IPS-18a (cell line): ENCODE measurements at regions not wholly inside any gene's neighbourhood (a gene's known extent, or its start where the extent isn't known, plus 50 kb on each side); places are given as distances from the start of the nearest gene placed in this dataset.
"Not testable (repeated sequence)": the region's sequence is repeated elsewhere in the genome, so short reads cannot be mapped to it uniquely, and the experiment has no call there.

Experiments
- H3K27ac ChIP-seq: one replicate; pipeline ENCODE4 v1.5.1; 2013; ENCODE audit warnings: low read length
- H3K27me3 ChIP-seq: one replicate; pipeline ENCODE4 v1.6.1; 2013; ENCODE audit warnings: mild to moderate bottlenecking, low read length; ENCODE audit not compliant: control insufficient read depth, insufficient read depth
- H3K36me3 ChIP-seq: one replicate; pipeline ENCODE4 v1.6.1; 2013; ENCODE audit warnings: low read depth, low read length; ENCODE audit not compliant: control insufficient read depth
- H3K4me1 ChIP-seq: one replicate; pipeline ENCODE4 v1.6.1; 2013; ENCODE audit warnings: low read depth, low read length; ENCODE audit not compliant: control insufficient read depth
- H3K4me3 ChIP-seq: one replicate; pipeline ENCODE4 v1.5.1; 2013; ENCODE audit warnings: low read length
- H3K9ac ChIP-seq: one replicate; pipeline ENCODE4 v1.6.1; 2013; ENCODE audit warnings: mild to moderate bottlenecking, low read length, moderate library complexity
- H3K9me3 ChIP-seq: one replicate; pipeline ENCODE4 v1.6.1; 2013; ENCODE audit warnings: low read depth, low read length; ENCODE audit not compliant: control insufficient read depth

GRCh38 chr3:191740712-191741111 lies 279.7 kb downstream of the PYDC2 start:
- no peaks in the 10 kb centered on the region for H3K4me1 ChIP-seq
- no peaks in the 10 kb centered on the region for H3K27me3 ChIP-seq
- no peak overlapping the region for H3K27ac ChIP-seq

DNA sequence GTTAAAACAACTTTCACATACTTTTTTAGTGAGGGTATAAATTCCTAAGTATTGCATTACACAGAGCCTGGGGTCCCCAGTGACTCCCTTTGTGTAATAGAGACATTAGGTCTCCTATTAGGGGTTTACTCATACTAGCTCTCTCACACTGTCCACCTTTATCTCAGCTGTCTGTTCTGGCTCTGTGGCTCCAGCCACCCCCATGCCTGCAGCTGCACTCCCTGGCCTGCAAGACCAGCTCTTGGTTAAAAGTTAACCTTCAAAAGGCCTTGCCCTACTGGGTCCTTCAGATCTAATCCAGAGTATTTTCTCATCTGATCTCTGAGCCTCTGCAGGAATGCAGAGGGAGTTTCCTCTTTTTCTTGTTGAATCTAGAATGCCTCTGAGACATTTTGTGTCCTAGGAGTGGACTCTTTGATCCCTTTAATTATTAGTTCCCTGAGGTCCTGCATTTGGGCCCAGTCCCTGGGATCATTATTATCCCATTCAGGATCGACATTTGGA lies 280.9 kb downstream of the PYDC2 start:
- H3K27me3 ChIP-seq, H3K27ac ChIP-seq, H3K36me3 ChIP-seq, H3K4me3 ChIP-seq, H3K4me1 ChIP-seq, H3K9me3 ChIP-seq, H3K9ac ChIP-seq: not testable (repeated sequence)

More at GRCh38 chr3:191740712-191741111, 279.7 kb downstream of the PYDC2 start:
- Histone ChIP-seq H3K4me3 (no peak overlapping the region), H3K9ac (no peak overlapping the region), H3K36me3 (no peaks in the 10 kb centered on the region), H3K9me3 (no peaks in the 10 kb centered on the region)

DNA sequence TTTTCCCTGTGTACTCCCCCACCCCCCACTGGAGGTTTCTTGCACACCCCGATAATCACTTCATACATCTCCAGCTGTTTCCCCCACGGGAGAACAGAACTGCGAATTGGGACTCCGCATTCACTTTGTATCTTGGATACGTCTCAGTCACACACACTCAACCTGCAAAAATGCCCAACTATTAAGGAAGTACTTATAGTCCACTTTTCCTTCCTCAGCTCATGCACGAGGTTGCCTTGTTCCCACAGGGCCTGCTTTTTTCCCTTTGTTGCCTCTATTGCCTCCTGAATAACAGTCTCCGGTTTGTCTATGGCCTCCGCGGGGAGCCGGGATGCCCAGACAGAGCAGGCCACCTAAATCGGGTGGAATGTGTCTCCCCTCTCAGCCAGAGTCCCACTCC lies 282.3 kb downstream of the PYDC2 start:
- Histone ChIP-seq H3K9me3 (no peaks in the 10 kb centered on the region), H3K9ac (no peak overlapping the region), H3K27me3 (no peaks in the 10 kb centered on the region), H3K4me3 (no peak overlapping the region), H3K4me1 (no peaks in the 10 kb centered on the region), H3K36me3 (no peaks in the 10 kb centered on the region), H3K27ac (no peak overlapping the region)

- Histone ChIP-seq H3K9ac (no peak overlapping the region), H3K4me1 (no peaks in the 10 kb centered on the region), H3K9me3 (no peaks in the 10 kb centered on the region), H3K4me3 (no peak overlapping the region), H3K36me3 (no peaks in the 10 kb centered on the region), H3K27ac (no peak overlapping the region), H3K27me3 (no peaks in the 10 kb centered on the region)
Measured at GRCh38 chr3:191750618-191751017, 289.7 kb downstream of the PYDC2 start.

DNA sequence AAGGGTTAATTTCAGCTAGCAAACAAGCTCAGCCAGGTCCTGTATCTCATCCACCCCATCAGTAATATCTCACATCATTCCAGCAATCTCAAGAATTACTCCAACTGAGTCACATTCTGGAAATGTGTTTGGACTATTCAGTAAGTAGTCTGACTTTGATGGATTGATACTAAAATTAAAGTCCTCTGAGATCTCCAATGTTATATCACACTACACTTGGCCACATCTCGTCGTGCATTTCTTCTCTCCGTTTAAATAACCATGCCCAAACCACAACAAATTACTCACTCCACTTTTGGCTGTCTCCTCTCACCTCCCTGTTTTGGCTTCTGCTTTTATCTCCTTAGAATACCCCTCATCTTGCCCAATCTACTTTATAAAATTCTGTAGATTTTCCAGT lies 292.2 kb downstream of the PYDC2 start:
- H3K27ac ChIP-seq = no peak overlapping the region
- H3K9me3 ChIP-seq = no peaks in the 10 kb centered on the region
- H3K9ac ChIP-seq = no peak overlapping the region
- H3K36me3 ChIP-seq = no peaks in the 10 kb centered on the region
- H3K27me3 ChIP-seq = no peaks in the 10 kb centered on the region
- H3K4me3 ChIP-seq = no peak overlapping the region
- no peaks in the 10 kb centered on the region for H3K4me1 ChIP-seq

- no peaks in the 10 kb centered on the region for H3K36me3 ChIP-seq
- H3K27me3 ChIP-seq = no peaks in the 10 kb centered on the region
- no peaks in the 10 kb centered on the region for H3K9me3 ChIP-seq
- peaks cover 9% of the 10 kb centered on the region for H3K4me1 ChIP-seq
- no peak overlapping the region for H3K27ac ChIP-seq
- no peak overlapping the region for H3K4me3 ChIP-seq
- H3K9ac ChIP-seq = no peak overlapping the region
Measured at GRCh38 chr3:191761906-191762305, 300.9 kb downstream of the PYDC2 start.

DNA sequence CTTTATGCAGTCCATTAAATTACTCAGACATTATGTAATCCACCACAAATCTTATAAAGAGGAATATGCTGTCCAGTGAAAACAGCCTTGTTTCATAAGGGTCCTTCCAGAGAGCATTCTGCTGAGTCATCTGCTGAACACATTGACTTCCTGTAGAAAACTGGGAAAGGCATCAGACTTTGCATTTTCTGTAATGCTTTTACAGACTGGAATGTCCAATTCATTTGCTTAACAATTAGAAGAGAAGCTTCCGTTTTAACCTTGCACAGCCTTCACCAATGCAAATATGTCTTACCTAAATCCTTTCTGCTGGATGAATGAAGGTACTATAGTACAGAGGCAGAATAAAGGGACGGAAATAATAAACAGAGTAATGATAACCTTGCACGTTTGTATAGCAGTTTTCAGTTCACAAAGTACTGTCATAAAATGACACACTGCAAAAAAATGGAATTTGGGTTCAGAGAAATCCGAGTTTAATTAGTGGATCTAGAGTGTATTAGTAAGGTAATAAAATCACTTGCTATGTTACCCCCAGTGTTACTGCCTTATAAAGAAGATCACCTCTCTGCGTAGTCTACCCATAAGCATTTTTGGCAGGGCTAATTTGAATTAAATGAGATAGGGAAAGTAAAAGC lies 301.5 kb downstream of the PYDC2 start:
- Histone ChIP-seq H3K36me3 (no peaks in the 10 kb centered on the region), H3K27ac (no peak overlapping the region), H3K9me3 (no peaks in the 10 kb centered on the region), H3K9ac (no peak overlapping the region), H3K4me3 (no peak overlapping the region), H3K27me3 (no peaks in the 10 kb centered on the region), H3K4me1 (peaks cover 9% of the 10 kb centered on the region)

GRCh38 chr3:191768421-191768820 lies 307.5 kb downstream of the PYDC2 start:
- Histone ChIP-seq H3K27me3 (no peaks in the 10 kb centered on the region), H3K4me3 (no peak overlapping the region), H3K9me3 (no peaks in the 10 kb centered on the region), H3K27ac (no peak overlapping the region), H3K36me3 (no peaks in the 10 kb centered on the region), H3K9ac (no peak overlapping the region), H3K4me1 (no peaks in the 10 kb centered on the region)

- Histone ChIP-seq H3K9ac (no peak overlapping the region), H3K9me3 (no peaks in the 10 kb centered on the region), H3K4me3 (no peak overlapping the region), H3K27me3 (no peaks in the 10 kb centered on the region), H3K4me1 (no peaks in the 10 kb centered on the region), H3K36me3 (no peaks in the 10 kb centered on the region), H3K27ac (no peak overlapping the region)
Measured at GRCh38 chr3:191770541-191770940, 309.6 kb downstream of the PYDC2 start.

DNA sequence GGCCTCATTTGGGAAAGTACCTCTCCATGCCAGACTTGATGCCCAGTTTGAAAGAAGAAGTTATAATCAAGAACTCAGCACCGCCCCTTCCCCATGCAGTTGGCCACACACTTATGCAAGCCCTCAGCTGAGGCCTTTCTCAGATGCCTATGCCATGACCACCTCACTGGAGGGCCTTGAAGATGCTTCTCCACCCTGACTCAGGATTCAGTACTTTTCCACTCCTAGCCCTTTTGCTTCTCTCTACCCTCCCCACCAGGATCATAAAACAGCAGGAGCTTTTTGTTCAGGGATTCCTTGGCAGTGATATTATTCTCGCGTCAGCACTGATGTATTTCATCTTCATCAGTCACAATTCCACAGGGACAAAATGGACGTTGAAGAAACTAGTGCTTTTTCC lies 313.5 kb downstream of the PYDC2 start:
- no peaks in the 10 kb centered on the region for H3K9me3 ChIP-seq
- no peaks in the 10 kb centered on the region for H3K27me3 ChIP-seq
- H3K4me1 ChIP-seq = no peaks in the 10 kb centered on the region
- no peak overlapping the region for H3K4me3 ChIP-seq
- H3K27ac ChIP-seq = no peak overlapping the region
- H3K9ac ChIP-seq = no peak overlapping the region
- H3K36me3 ChIP-seq = no peaks in the 10 kb centered on the region

DNA sequence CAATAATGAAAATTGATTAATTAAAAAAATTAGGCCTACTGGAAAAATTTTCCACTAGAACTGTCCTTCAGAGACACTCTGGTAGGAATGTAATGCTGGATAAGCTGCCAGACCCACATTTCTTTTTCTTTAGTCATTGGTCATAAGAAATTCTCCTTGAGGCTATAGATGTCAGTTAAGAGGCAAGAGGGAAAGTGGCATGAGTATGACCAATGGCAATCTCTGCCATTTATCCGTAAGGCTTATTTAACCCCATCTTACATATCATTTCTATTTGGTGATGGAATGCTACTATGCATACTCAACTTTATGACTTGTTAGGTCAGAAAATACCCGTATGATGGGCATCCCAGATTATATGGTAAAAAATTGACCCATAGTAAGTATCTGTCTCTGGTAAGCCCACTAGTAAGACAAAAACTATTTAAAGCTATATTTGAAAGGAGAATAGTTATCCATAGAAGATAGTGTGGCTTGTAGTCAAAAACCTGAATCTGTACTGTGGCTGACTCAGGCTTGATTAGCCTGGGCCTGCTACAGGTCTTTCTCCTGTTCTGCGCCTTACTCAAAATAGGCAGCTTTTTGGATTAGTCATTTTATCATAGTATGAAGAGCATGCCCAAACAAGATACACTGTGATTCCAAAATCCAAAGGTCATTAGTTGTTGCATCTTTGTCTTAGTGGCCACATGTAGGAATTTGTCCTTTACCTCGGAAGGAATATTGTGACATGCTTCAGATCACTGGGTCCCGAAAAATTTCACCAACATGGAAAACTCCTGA lies 314.7 kb downstream of the PYDC2 start:
- Histone ChIP-seq H3K27me3 (no peaks in the 10 kb centered on the region), H3K36me3 (no peaks in the 10 kb centered on the region), H3K27ac (no peak overlapping the region), H3K9ac (no peak overlapping the region), H3K4me3 (no peak overlapping the region), H3K4me1 (no peaks in the 10 kb centered on the region), H3K9me3 (no peaks in the 10 kb centered on the region)

DNA sequence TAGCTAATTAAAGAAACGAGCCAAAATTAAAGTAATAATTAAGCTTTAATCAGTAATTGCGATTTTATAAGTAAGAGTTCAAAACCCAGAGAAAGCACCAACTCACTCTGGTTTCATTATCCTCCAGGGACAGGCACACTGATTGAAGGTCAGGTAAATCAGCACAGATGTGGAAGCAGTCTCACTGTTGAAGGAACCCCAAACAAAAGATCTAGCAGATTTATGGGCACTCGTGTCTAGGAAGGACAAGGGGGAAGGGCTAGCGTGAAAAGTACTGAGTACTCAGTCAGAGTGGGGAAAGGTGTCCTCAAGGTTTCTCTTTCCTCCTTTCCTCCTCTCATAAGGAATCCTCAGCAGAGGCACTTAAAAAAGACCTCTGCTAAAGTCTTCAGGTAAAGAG lies 320.1 kb downstream of the PYDC2 start:
- no peaks in the 10 kb centered on the region for H3K4me1 ChIP-seq
- H3K4me3 ChIP-seq = no peak overlapping the region
- H3K9me3 ChIP-seq = no peaks in the 10 kb centered on the region
- H3K36me3 ChIP-seq = no peaks in the 10 kb centered on the region
- H3K27ac ChIP-seq = no peak overlapping the region
- no peaks in the 10 kb centered on the region for H3K27me3 ChIP-seq
- no peak overlapping the region for H3K9ac ChIP-seq
